Rectal smooth muscle tissue (tissue), 1 donor: ENCODE measurements at regions not wholly inside any gene's neighbourhood (a gene's known extent, or its start where the extent isn't known, plus 50 kb on each side); places are given as distances from the start of the nearest gene placed in this dataset.

ENCODE experiments used
- H3K27ac ChIP-seq: one replicate; pipeline ENCODE4 v1.7.0; 2013; ENCODE audit warnings: low read depth, low read length, inconsistent platforms
- H3K27me3 ChIP-seq: one replicate; pipeline ENCODE4 v1.7.0; 2013; ENCODE audit warnings: low read length; ENCODE audit not compliant: control insufficient read depth, insufficient read depth
- H3K36me3 ChIP-seq: one replicate; pipeline ENCODE4 v1.7.0; 2013; ENCODE audit warnings: low read length; ENCODE audit not compliant: control insufficient read depth, insufficient read depth
- H3K4me1 ChIP-seq: one replicate; pipeline ENCODE4 v1.7.0; 2013; ENCODE audit warnings: low read length; ENCODE audit not compliant: control insufficient read depth, insufficient read depth
- H3K4me3 ChIP-seq: one replicate; pipeline ENCODE4 v1.7.0; 2013; ENCODE audit warnings: low read length
- H3K9ac ChIP-seq: one replicate; pipeline ENCODE4 v1.7.0; 2013; ENCODE audit warnings: low read length

DNA sequence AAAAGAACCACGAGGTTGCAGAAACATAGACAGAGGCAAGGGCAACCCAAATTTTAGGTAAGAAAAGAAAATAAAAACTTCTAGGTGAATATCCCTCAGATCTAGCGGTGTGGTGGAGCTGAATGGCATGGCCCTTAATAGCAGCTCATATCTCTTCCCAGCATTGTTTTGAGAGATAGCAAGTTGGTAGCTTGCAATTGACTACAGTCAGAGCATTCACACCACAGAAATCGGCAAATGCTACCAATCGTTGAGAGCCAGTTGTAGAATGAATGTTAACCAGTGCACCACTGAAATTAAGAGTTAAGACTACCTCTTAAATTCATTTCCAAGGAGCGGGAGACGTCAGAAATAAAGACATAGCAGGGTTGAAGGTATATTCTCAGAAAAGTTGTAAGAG lies 184.0 kb upstream of the KIT start:
- Histone ChIP-seq H3K9ac (no peak overlapping the region), H3K27ac (no peak overlapping the region), H3K4me3 (no peak overlapping the region), H3K36me3 (no peaks in the 10 kb centered on the region), H3K27me3 (no peaks in the 10 kb centered on the region), H3K4me1 (no peaks in the 10 kb centered on the region)

DNA sequence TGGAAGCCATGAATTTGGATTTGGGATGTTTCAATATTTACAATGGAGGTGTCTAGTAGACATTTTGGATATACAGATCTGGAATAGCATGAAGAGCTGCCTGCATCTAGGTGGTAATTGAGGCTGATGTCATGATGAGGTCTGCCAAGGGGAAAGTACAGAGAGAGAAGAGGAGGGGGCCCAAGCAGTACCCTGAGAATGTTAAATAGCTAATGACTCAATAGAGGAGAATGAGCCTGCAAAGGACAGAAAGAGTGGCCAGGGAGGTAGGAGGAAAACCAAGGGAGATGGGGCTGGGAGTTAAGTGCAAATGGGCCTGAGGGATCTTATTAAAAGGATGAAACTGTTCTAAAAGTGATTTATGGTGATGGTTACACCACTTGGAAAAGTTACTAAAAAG lies 182.2 kb upstream of the KIT start:
- Histone ChIP-seq H3K27ac (no peak overlapping the region), H3K27me3 (no peaks in the 10 kb centered on the region), H3K36me3 (no peaks in the 10 kb centered on the region), H3K9ac (no peak overlapping the region), H3K4me3 (no peak overlapping the region), H3K4me1 (no peaks in the 10 kb centered on the region)

DNA sequence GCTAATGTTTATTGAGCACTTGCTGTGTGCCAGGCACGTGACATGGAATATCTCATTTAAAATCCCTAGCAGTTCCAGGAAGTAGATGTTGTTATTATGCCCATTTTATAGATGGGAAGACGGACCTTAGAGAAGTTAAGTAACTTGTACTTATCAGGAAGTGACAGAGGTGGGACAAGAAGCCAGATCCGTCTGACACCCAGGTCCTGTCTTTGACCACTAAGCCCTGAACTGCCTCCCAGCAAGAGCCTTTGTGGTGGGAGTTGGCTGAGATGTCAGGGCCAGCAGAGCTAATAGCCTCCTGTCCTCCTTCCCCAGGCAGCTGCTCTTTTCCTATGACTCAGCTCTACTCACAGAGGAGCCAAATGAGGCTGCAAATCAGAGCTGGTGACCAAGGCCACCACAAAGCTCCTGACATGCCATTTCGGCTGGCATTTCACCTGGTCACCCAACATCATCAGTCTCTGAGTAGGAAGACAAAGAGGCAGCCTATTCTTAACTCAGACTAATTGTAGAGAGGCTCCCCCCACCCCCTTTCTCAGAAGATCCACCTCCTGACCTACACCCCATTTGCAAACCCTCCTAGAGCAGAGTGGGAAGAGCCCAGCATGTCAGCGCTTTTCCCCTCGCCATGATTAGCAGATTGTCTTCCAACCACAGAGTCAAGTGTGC lies 175.1 kb upstream of the KIT start:
- H3K4me1 ChIP-seq: no peaks in the 10 kb centered on the region
- H3K9ac ChIP-seq: no peak overlapping the region
- H3K36me3 ChIP-seq: no peaks in the 10 kb centered on the region
- H3K27me3 ChIP-seq: no peaks in the 10 kb centered on the region
- H3K27ac ChIP-seq: no peak overlapping the region
- H3K4me3 ChIP-seq: no peak overlapping the region

DNA sequence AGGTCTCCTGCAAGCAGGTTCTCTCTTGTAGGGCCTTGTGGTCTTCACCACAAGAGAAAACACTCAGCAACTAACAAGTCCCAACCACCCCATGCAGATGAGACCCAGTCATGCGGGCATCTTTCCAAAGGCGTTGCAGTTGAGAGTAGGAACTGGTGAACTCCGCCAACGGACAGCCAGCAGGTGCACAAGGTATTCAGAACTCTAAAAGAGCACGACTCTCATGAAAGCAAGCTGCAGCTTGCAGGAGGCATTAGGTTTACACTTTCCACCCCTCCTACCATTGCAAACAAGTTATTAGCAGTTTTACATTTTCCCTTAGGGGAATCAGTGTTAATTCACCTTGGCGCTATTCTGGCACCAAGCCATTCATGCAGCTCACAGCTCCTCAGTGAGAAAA lies 173.4 kb upstream of the KIT start:
- Histone ChIP-seq H3K27me3 (no peaks in the 10 kb centered on the region), H3K9ac (no peak overlapping the region), H3K27ac (no peak overlapping the region), H3K4me1 (no peaks in the 10 kb centered on the region), H3K4me3 (no peak overlapping the region), H3K36me3 (no peaks in the 10 kb centered on the region)

DNA sequence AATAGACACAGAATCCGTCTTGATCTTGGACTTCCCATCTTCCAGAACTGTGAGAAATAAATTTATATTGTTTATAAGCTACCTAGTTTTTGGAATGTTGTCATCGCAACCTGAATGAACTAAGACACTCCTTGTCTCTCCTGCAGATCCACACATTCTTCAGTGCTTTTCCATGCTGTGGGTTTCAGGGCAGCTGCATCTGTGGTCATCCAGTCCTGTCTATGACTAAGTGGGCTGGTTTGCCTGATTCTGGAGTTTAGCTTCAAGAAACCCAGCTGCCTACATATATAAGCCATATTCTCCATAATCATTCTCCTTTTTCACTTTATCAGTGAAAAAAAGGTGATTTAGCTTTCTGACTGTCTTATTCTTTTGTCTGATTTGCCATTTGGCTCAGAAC lies 170.3 kb upstream of the KIT start:
- no peaks in the 10 kb centered on the region for H3K27me3 ChIP-seq
- H3K9ac ChIP-seq: no peak overlapping the region
- H3K4me3 ChIP-seq: no peak overlapping the region
- no peaks in the 10 kb centered on the region for H3K4me1 ChIP-seq
- H3K27ac ChIP-seq: no peak overlapping the region
- H3K36me3 ChIP-seq: no peaks in the 10 kb centered on the region

DNA sequence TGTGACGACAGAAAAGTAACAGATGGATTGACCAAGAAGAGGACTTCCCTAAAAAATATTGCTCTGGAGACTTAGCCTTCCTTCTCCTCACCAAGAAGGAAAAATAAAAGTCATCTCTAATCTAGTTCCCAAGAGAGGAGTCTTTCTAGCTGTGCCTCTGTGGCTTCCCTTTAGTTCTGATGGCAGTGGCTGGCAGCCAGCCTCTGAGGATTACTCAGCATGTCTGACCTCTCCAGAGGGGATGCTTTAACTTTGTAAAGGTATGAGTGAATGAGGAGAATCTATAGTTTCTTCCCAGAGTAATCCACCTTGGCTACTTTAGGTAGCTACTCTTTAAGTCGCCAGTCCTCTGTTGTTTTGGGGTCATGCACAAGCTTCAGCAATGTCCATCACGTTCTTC lies 163.9 kb upstream of the KIT start:
- Histone ChIP-seq H3K9ac (no peak overlapping the region), H3K27ac (no peak overlapping the region), H3K4me1 (no peaks in the 10 kb centered on the region), H3K27me3 (no peaks in the 10 kb centered on the region), H3K36me3 (no peaks in the 10 kb centered on the region), H3K4me3 (no peak overlapping the region)

DNA sequence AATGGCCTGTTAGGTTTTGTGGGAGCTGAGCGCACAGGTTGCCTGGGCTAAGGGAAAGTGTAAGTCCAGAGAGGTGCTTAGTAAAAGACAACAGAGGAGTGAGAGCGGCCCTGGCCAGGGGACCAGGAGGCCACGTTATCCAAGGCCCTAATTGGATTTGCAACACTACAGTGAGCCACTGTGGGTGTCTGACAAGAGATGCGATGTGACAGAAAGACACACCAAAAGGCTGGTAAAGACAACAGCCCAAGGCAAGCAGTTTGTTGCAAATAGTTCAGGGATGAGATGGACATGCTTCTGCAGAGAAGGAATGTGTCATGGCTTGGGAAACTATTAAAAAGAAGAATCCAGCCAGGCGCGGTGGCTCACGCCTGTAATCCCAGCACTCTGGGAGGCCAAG lies 162.7 kb upstream of the KIT start:
- no peak overlapping the region for H3K9ac ChIP-seq
- no peaks in the 10 kb centered on the region for H3K27me3 ChIP-seq

DNA sequence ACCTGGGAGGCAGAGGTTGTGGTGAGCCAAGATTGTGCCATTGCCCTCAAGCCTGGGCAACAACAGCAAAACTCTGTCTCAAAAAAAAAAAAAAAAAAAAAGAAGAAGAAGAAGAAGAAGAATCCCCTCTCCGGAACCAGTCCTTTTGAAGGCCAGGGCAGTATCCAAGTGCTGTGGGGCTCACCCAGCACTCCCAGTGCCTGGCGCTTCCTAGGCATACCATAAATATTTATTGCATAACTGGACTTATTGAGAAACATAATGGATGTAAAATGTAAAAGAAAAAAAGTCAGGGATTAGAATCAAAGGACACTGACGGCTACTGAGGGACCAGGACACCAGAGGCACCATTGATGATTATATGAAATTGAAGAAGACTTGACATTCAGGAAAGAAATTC lies 162.1 kb upstream of the KIT start:
- H3K4me1 ChIP-seq: no peaks in the 10 kb centered on the region
- no peak overlapping the region for H3K27ac ChIP-seq
- no peak overlapping the region for H3K9ac ChIP-seq
- H3K36me3 ChIP-seq: no peaks in the 10 kb centered on the region
- H3K27me3 ChIP-seq: no peaks in the 10 kb centered on the region
- no peak overlapping the region for H3K4me3 ChIP-seq

More for the DNA sequence above, 162.7 kb upstream of the KIT start:
- no peaks in the 10 kb centered on the region for H3K36me3 ChIP-seq
- H3K4me3 ChIP-seq: no peak overlapping the region
- H3K4me1 ChIP-seq: no peaks in the 10 kb centered on the region
- no peak overlapping the region for H3K27ac ChIP-seq

DNA sequence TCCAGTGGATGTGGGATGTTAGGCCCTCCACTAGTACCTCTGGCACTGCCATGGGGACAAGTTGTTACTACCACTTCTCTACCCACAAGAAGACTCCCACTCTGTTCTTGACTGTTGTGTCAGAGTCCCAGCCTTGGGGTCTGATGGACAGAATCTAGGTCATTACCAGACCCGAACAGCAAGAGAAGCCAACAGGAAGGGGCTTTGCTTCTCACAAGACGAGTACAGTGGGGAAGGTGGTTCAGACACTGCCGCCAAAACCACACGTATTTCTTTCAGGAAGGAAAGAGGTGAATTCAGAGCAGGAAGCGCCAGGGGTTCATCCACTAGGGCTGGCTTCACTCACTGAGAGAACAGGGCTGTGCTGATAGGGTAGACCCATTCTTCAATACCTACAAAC lies 161.3 kb upstream of the KIT start:
- Histone ChIP-seq H3K9ac (no peak overlapping the region), H3K4me1 (no peaks in the 10 kb centered on the region), H3K36me3 (no peaks in the 10 kb centered on the region), H3K4me3 (no peak overlapping the region), H3K27ac (no peak overlapping the region), H3K27me3 (no peaks in the 10 kb centered on the region)

DNA sequence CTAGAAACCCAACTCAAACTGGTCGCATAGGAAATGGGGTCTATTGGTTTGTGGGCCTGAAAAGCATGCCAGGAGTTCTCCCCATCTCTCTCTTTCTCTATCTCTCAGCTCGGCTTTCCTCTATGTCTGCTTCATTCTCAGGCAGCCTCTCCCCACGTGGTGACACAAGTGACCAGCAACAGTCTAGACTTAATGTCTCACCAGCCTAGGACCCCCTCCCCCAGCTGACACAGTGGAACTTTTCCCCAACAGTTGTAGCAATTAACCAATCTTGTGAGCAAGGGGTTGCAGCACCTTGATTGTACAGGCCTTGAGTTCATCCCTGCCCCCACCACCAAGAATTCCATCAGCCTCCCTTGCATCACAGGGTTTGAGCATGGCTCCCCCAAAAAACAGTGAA lies 159.8 kb upstream of the KIT start:
- Histone ChIP-seq H3K9ac (no peak overlapping the region), H3K36me3 (no peaks in the 10 kb centered on the region), H3K27me3 (no peaks in the 10 kb centered on the region), H3K4me3 (no peak overlapping the region), H3K4me1 (no peaks in the 10 kb centered on the region), H3K27ac (no peak overlapping the region)

DNA sequence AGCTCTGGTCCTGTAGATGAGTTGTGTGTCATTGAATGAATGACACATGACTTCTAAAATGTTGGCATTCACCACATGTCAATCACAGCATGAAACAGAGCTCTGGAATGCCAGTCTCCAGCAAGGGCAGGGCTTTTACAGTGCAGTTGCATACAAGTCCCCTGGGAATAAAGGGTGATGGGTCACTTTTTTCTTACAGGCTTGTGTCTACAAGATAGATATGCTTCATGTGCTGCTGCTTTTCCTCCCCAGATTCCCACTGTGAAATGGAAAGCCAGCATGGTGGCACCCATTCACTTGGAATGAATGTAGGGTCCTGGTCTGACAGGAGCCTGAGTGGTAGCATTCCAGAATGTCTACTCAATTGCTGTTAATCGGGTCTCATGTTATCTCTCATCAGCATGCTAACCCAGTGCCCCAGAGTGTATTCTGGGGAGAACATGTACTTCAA lies 159.1 kb upstream of the KIT start:
- H3K4me1 ChIP-seq: no peaks in the 10 kb centered on the region
- no peaks in the 10 kb centered on the region for H3K27me3 ChIP-seq
- H3K4me3 ChIP-seq: no peak overlapping the region
- no peaks in the 10 kb centered on the region for H3K36me3 ChIP-seq
- no peak overlapping the region for H3K27ac ChIP-seq
- no peak overlapping the region for H3K9ac ChIP-seq

DNA sequence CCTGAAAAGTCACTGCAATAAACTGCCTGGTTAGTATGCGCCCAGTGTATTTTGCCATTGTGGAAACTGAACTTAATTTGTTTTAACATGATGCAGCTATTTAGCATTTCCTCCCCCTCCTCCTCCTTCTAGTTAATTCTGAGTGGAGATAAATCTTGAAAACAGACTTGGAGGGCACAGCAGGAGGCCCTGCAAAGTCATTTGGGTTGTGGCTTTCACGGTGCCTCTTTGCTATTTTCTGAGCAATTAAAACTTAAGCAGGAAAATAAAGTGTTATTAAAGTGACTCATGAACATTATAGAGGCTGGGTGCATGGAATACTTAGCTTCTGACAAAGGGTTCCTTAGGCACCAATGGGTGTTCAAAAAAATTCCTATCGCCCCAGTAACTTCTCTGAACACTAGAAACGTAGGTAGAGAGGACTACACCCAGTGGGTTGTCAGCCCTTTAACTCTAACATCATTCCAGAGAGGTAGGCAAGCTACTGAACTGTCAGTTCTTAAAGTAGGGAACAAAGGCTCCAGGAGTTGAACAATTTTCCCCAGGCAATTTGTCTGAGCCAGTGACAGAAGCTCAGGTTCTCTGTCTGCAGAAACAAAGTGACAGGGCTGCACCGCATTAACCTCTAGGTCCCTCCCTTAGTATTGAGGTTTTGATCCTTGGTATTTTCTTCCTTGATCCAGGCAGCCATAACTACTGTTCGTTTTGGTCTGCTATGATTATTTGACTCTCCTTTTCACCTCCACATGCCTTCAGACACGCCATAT lies 158.3 kb upstream of the KIT start:
- H3K27me3 ChIP-seq: no peaks in the 10 kb centered on the region
- no peak overlapping the region for H3K4me3 ChIP-seq
- no peaks in the 10 kb centered on the region for H3K36me3 ChIP-seq
- no peak overlapping the region for H3K9ac ChIP-seq
- no peaks in the 10 kb centered on the region for H3K4me1 ChIP-seq
- no peak overlapping the region for H3K27ac ChIP-seq

DNA sequence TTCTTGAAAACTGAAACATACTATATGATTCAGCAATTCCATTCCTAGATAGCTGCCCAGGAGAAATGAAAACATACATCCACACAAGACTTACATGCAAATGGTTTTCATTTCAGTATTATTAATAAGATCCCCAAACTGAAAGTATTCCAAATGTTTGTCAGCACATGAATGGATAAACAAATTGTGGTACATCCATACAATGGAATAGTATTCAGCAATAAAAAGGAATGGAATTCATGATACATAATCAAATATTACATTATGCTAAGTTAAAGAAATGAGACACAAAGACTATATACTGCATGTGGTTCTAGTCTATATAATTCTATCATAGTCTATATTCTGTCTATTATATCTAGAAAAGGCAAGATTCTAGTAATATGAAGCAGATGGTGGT lies 152.4 kb upstream of the KIT start:
- H3K4me1 ChIP-seq: no peaks in the 10 kb centered on the region
- no peaks in the 10 kb centered on the region for H3K36me3 ChIP-seq
- no peak overlapping the region for H3K4me3 ChIP-seq
- H3K27ac ChIP-seq: no peak overlapping the region
- H3K9ac ChIP-seq: no peak overlapping the region
- H3K27me3 ChIP-seq: no peaks in the 10 kb centered on the region
